ENCODE measurements at regions not wholly inside any gene's neighbourhood (a gene's known extent, or its start where the extent isn't known, plus 50 kb on each side); places are given as distances from the start of the nearest gene placed in this dataset.

DNA sequence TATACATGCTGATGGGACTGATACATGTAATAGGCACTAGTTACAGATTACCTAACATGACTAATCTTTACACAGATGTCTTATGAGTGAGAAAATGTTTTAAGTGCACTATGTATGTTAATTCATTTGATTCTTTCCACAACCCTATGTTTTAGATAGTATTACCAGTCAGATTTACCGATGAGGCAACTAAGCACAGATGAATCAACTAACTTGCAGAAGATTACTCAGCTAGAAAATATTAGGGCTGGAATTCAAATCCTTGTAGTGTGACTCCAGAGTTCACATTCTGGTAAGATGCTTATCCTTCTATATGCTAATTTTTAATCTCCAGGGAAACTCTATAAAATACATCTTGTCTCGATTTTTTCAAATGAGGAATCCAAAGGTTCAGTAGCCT, 964.9 kb downstream of the REEP3 start:
- Mint-ChIP-seq H3K9me3 (peaks cover 0 to 10% (median 3%) of the 10 kb centered on the region in 9 donors), H3K27ac (no peak overlapping the region), H3K4me1 (peaks cover 0 to 2% (median 0%) of the 10 kb centered on the region in 4 donors), H3K4me3 (no peak overlapping the region), H3K36me3 (no peaks in the 10 kb centered on the region), H3K27me3 (no peaks in the 10 kb centered on the region)
- POLR2A ChIA-PET, result no interaction called here
- no peak for ATAC-seq
- no peak for DNase-seq

DNA sequence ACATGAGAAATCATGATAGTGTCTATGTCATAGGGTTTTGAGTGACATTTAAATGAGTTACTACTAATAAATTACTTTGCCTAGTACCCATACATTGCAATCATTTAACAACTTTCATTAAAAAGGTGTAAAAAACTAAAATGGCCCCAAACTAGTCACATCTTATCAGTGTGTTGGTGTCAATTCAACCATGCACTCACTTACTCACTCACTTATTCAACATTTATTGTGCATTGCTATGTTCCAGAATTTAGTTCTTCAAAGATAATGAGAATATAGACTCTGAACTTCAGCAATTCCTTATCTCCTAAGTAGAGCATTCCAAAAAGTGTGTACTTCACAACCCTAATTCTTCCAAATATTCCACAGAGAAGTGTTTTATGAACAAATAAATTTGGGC, 965.7 kb downstream of the REEP3 start:
- H3K4me1 Mint-ChIP-seq, result peaks cover 0 to 2% (median 0%) of the 10 kb centered on the region in 4 donors
- no peaks in the 10 kb centered on the region for H3K27me3 Mint-ChIP-seq
- no peak overlapping the region for H3K27ac Mint-ChIP-seq
- POLR2A ChIA-PET, result no interaction called here
- no peak for DNase-seq
- no peak overlapping the region for H3K4me3 Mint-ChIP-seq
- ATAC-seq, result no peak
- peaks cover 0 to 10% (median 3%) of the 10 kb centered on the region in 9 donors for H3K9me3 Mint-ChIP-seq
- no peaks in the 10 kb centered on the region for H3K36me3 Mint-ChIP-seq

DNA sequence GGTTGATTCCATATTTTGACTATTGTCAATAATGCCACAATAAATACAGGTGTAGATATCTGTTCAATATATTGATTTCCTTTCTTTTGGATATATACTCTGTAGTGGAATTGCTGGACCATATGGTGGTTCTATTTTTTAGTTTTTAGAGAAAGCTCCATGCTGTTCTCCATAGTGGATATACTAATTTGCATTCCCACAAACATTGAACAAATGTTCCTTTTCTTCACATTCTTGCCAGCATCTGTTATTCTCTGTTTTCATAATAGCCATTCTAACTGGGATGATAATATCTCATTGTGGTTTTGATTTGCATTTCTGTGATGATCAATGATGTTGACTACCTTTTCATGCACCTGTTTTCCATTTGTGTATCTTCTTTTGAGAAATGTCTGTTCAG, 973.7 kb downstream of the REEP3 start:
- Mint-ChIP-seq H3K4me3 (no peak overlapping the region), H3K36me3 (no peaks in the 10 kb centered on the region), H3K27me3 (no peaks in the 10 kb centered on the region), H3K9me3 (peaks cover 0 to 38% (median 7%) of the 10 kb centered on the region in 9 donors), H3K4me1 (no peaks in the 10 kb centered on the region), H3K27ac (no peak overlapping the region)
- POLR2A ChIA-PET, result no interaction called here
- no peak for DNase-seq
- ATAC-seq, result no peak

GRCh38 chr10:64497306-64497705, 976.1 kb downstream of the REEP3 start:
- no peaks in the 10 kb centered on the region for H3K4me1 Mint-ChIP-seq
- DNase-seq, result no peak
- no peak for ATAC-seq
- H3K9me3 Mint-ChIP-seq, result peaks cover 0 to 34% (median 7%) of the 10 kb centered on the region in 9 donors
- no peaks in the 10 kb centered on the region for H3K36me3 Mint-ChIP-seq
- H3K27ac Mint-ChIP-seq, result no peak overlapping the region
- POLR2A ChIA-PET, result no interaction called here
- no peak overlapping the region for H3K4me3 Mint-ChIP-seq
- no peaks in the 10 kb centered on the region for H3K27me3 Mint-ChIP-seq

DNA sequence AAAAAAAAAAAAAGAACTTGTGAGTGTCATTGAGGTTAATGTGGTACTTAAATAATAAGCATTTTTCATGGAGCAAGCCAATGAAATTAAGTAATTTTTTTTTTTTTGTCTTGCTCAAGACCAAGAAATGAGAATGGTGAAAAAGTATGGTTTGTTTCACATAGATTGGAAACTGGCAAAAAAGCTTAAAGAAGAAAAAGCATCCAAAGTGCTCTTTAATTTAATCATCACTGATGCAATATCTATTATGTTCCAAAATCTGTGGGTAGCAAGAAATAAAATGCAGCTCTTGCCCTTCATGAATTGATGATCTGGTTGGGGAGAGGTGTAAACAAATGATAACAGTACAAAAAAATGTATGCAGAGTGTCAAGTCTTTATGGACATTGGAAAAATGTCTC, 980.6 kb downstream of the REEP3 start:
- H3K9me3 Mint-ChIP-seq, result peaks cover 0 to 18% (median 2%) of the 10 kb centered on the region in 9 donors
- no peaks in the 10 kb centered on the region for H3K36me3 Mint-ChIP-seq
- POLR2A ChIA-PET, result no interaction called here
- ATAC-seq (no peak), DNase-seq (no peak)
- H3K4me1 Mint-ChIP-seq, result no peaks in the 10 kb centered on the region
- H3K27ac Mint-ChIP-seq, result no peak overlapping the region
- H3K4me3 Mint-ChIP-seq, result no peak overlapping the region
- H3K27me3 Mint-ChIP-seq, result no peaks in the 10 kb centered on the region

DNA sequence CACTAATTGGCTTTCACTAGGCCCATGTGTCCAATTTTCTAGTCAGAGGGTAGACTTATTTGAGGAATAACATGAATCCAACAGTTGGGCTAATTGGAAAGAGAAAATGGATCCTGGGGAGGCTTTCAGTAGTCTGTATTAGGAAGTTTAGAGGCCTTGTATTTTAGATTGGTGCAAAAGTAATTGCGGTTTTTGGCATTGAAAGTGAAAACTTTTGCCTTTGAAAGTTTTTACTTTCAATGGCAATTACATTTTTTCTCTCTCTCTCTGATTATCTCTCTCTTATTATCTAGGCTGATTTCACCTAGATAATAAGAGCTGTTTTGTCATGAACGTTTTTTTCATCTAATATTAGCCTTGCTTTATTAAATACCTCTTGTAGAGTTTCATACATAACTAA, 981.7 kb downstream of the REEP3 start:
- POLR2A ChIA-PET, result no interaction called here
- no peak overlapping the region for H3K27ac Mint-ChIP-seq
- no peaks in the 10 kb centered on the region for H3K4me1 Mint-ChIP-seq
- no peak for ATAC-seq
- H3K27me3 Mint-ChIP-seq, result no peaks in the 10 kb centered on the region
- H3K36me3 Mint-ChIP-seq, result no peaks in the 10 kb centered on the region
- DNase-seq, result no peak
- no peak overlapping the region for H3K4me3 Mint-ChIP-seq
- H3K9me3 Mint-ChIP-seq, result peaks cover 0 to 11% (median 0%) of the 10 kb centered on the region in 9 donors

DNA sequence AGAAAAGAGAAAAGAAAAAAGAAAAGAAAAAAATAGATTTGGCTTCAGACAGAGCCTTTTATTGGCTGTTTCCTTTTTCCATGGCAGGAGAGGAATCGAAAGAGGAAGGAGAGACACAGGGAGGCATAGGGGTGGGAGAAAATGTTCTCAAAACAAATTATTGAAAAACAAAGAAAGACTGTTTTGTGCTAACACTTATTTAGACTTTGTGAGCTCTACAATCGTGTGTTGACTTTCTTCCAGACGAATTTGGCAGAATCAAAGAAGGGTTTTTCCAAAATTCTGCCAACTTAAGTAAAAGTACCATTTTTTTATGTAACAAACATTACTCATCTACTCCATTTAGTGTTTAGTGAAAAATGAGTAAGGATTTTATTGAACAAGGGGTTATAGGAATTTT, 982.2 kb downstream of the REEP3 start:
- no peaks in the 10 kb centered on the region for H3K36me3 Mint-ChIP-seq
- POLR2A ChIA-PET, result no interaction called here
- DNase-seq, result no peak
- no peak for ATAC-seq
- H3K9me3 Mint-ChIP-seq, result peaks cover 0 to 8% (median 0%) of the 10 kb centered on the region in 9 donors
- H3K27ac Mint-ChIP-seq, result no peak overlapping the region
- H3K4me1 Mint-ChIP-seq, result no peaks in the 10 kb centered on the region
- no peaks in the 10 kb centered on the region for H3K27me3 Mint-ChIP-seq
- no peak overlapping the region for H3K4me3 Mint-ChIP-seq

DNA sequence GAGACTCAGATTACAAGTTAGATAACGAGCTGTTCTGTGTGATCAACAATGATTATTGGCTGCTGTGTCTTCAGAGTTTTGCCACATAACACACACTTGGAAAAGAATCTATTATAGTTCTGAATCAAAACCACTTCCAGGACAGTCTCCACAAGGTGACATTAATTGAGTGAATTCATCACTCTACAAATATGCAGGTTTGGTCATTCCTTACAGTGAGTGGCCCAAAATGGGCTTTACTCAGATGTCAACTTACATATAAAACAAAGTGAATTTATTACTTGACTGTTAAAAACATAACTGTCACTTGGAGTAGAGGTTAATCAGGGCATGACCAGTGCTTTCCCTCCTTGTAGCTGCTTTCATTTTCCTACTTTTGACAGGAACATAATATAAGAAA, 984.3 kb downstream of the REEP3 start:
- no peaks in the 10 kb centered on the region for H3K36me3 Mint-ChIP-seq
- peaks cover 0 to 6% (median 0%) of the 10 kb centered on the region in 9 donors for H3K9me3 Mint-ChIP-seq
- no peaks in the 10 kb centered on the region for H3K27me3 Mint-ChIP-seq
- DNase-seq, result no peak
- POLR2A ChIA-PET, result no interaction called here
- no peaks in the 10 kb centered on the region for H3K4me1 Mint-ChIP-seq
- H3K4me3 Mint-ChIP-seq, result no peak overlapping the region
- H3K27ac Mint-ChIP-seq, result no peak overlapping the region
- ATAC-seq, result no peak

- H3K27ac Mint-ChIP-seq, result no peak overlapping the region
- no peaks in the 10 kb centered on the region for H3K36me3 Mint-ChIP-seq
- H3K4me3 Mint-ChIP-seq, result no peak overlapping the region
- H3K4me1 Mint-ChIP-seq, result no peaks in the 10 kb centered on the region
- no peak for ATAC-seq
- no peak for DNase-seq
- H3K9me3 Mint-ChIP-seq, result peaks cover 0 to 5% (median 0%) of the 10 kb centered on the region in 9 donors
- POLR2A ChIA-PET, result no interaction called here
- no peaks in the 10 kb centered on the region for H3K27me3 Mint-ChIP-seq
Observed at GRCh38 chr10:64506963-64507362, 985.8 kb downstream of the REEP3 start.

- H3K27ac Mint-ChIP-seq, result no peak overlapping the region
- no peaks in the 10 kb centered on the region for H3K27me3 Mint-ChIP-seq
- H3K9me3 Mint-ChIP-seq, result peaks cover 0 to 5% (median 0%) of the 10 kb centered on the region in 9 donors
- H3K4me3 Mint-ChIP-seq, result no peak overlapping the region
- H3K36me3 Mint-ChIP-seq, result no peaks in the 10 kb centered on the region
- DNase-seq, result no peak
- ATAC-seq, result no peak
- POLR2A ChIA-PET, result no interaction called here
- no peaks in the 10 kb centered on the region for H3K4me1 Mint-ChIP-seq
Observed at GRCh38 chr10:64507651-64508028, 986.4 kb downstream of the REEP3 start.

DNA sequence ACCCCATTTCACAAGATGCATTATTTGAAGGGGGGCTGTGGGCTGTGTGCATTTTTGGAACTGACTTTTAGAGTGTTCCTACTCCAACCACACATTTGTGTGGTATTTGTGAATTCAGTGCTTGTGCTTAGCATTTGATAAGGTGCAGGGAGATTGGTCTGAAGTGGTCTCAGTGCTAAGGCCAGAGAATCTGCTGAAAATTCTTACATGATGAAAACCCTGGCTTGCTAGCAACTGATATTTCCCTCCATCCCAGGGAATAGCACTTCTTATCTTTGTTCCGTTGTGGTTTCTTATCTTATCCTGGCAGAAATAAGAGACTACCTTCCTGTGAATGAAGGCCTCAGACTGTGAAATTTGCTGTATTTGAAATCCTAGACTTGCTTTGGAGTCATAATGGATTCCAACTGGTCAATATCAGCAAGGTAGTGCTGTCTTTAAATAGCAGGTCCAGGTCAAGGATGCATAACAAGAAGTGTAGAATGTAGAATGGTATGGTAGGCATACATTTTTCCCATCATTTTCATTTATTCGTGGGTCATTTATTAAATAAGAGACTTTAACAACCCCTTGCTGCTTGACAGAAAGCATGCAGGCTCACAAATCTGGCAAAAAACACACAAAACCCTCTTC, 986.9 kb downstream of the REEP3 start:
- POLR2A ChIA-PET, result no interaction called here
- H3K27ac Mint-ChIP-seq, result no peak overlapping the region
- no peak overlapping the region for H3K4me3 Mint-ChIP-seq
- no peaks in the 10 kb centered on the region for H3K36me3 Mint-ChIP-seq
- no peaks in the 10 kb centered on the region for H3K27me3 Mint-ChIP-seq
- ATAC-seq (no peak), DNase-seq (no peak)
- no peaks in the 10 kb centered on the region for H3K4me1 Mint-ChIP-seq
- H3K9me3 Mint-ChIP-seq, result peaks cover 0 to 5% (median 0%) of the 10 kb centered on the region in 9 donors

DNA sequence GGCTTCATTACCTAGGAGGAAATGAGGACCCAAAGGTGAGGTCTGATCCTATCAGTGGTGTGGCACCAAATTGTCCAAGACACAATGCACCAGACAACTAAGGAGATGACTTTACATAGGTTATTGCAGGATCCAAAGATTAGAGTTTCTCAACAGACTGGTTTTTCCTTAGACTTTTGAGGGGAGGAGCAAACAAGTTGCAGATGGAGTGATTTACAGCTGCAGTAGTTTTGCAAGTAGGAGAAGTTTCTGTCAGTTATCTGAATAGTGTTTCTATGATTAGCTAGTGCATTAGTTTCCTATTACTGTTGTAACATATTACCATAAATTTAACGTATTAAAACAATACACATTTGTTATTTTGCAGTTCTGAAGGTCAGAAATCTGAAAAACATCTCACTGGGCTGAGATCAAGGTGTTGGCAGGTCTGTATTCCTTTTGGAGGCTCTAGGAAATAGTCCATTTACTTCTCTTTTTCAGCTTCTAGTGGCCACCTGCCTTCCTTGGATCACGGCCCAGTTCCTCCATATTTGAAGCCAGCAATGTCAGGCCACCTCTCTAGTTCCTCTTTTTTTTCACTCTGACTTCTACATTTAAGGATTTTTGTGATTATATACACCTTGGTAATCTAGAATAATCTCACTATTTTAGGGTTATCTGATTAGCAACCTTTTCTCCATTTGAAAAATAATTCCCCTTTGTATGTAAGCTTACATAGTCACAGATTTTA, 994.9 kb downstream of the REEP3 start:
- H3K27ac Mint-ChIP-seq, result no peak overlapping the region
- POLR2A ChIA-PET, result no interaction called here
- H3K4me1 Mint-ChIP-seq, result no peaks in the 10 kb centered on the region
- no peaks in the 10 kb centered on the region for H3K36me3 Mint-ChIP-seq
- DNase-seq (no peak), ATAC-seq (no peak)
- H3K9me3 Mint-ChIP-seq, result peaks cover 0 to 6% (median 0%) of the 10 kb centered on the region in 9 donors
- no peaks in the 10 kb centered on the region for H3K27me3 Mint-ChIP-seq
- no peak overlapping the region for H3K4me3 Mint-ChIP-seq

DNA sequence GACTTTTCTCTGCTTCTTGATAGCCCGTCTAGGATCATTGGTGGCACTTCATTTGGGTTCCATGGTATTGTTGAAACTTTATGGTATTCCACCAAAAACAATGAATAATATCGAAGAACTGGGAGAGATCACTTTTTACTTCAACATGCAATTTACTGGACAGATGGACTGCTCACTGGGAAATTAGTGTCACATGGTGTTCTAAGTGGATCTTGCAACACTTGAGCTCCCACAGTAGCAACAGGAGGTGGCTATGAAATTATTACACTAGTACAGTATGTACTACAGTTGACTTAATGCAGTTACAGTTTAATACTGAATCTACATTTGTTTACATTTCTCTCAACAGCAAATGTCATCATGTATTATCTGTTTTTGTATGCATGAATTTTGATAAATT, 997.3 kb downstream of the REEP3 start:
- Mint-ChIP-seq H3K27me3 (no peaks in the 10 kb centered on the region), H3K27ac (no peak overlapping the region), H3K9me3 (peaks cover 0 to 6% (median 0%) of the 10 kb centered on the region in 9 donors), H3K36me3 (no peaks in the 10 kb centered on the region), H3K4me3 (no peak overlapping the region), H3K4me1 (no peaks in the 10 kb centered on the region)
- no peak for DNase-seq
- POLR2A ChIA-PET, result no interaction called here
- no peak for ATAC-seq

- DNase-seq (no peak), ATAC-seq (no peak)
- H3K9me3 Mint-ChIP-seq, result peaks cover 0 to 6% (median 0%) of the 10 kb centered on the region in 9 donors
- no peaks in the 10 kb centered on the region for H3K36me3 Mint-ChIP-seq
- no peaks in the 10 kb centered on the region for H3K27me3 Mint-ChIP-seq
- no peak overlapping the region for H3K4me3 Mint-ChIP-seq
- POLR2A ChIA-PET, result no interaction called here
- no peak overlapping the region for H3K27ac Mint-ChIP-seq
- no peaks in the 10 kb centered on the region for H3K4me1 Mint-ChIP-seq
Observed at GRCh38 chr10:64519427-64519826, 998.2 kb downstream of the REEP3 start.

Measured in naive thymus-derived CD8-positive, alpha-beta T cell (primary cell).